IMR-90 (cell line): ENCODE measurements at regions not wholly inside any gene's neighbourhood (a gene's known extent, or its start where the extent isn't known, plus 50 kb on each side); places are given as distances from the start of the nearest gene placed in this dataset.

Source experiments
- ATAC-seq: fragments of 200-7000 bp; cut with Tn5 transposase; 2 replicates; pipeline ENCODE4 v1.9.1; 2020; ENCODE audit warnings: low read depth, mild to moderate bottlenecking, moderate library complexity
- BruUV-seq: library from RNA; stranded (reverse); fragments of 400-500 nt; replicated peaks from 2 replicates; lab custom pipeline; 2021; lab: Mats Ljungman, UMichigan
- CTCF ChIA-PET: fragments of 300-600 bp; formaldehyde crosslinking; extraction: SDS; loops from one replicate; lab custom pipeline; 2021; ENCODE audit warnings: antibody characterized with exemption; lab: Yijun Ruan, JAX
- POLR2A ChIA-PET: fragments of 300-600 bp; sonication (Branson Sonifier 250); formaldehyde crosslinking; loops from one replicate; lab custom pipeline; 2022; ENCODE audit warnings: antibody characterized with exemption; ENCODE audit not compliant: unreplicated experiment; lab: Charles Lee
- DNase-seq: peaks from one replicate; pipeline ENCODE4 v3.0.0; 2013
- H2AFZ ChIP-seq: replicated peaks from 2 replicates; pipeline ENCODE3; 2013; ENCODE audit warnings: low read length, mild to moderate bottlenecking; ENCODE audit not compliant: poor library complexity
- H2AK5ac ChIP-seq: 2 replicates; pipeline ENCODE4 v1.6.1; 2013; ENCODE audit warnings: low read depth, low read length, inconsistent platforms
- H2AK9ac ChIP-seq: replicated peaks from 2 replicates; pipeline ENCODE3; 2013; ENCODE audit warnings: mild to moderate bottlenecking, low read depth, low read length, moderate library complexity; ENCODE audit not compliant: poor library complexity
- H2BK120ac ChIP-seq: 2 replicates; pipeline ENCODE4 v1.6.1; 2013; ENCODE audit warnings: low read depth, low read length, inconsistent platforms
- H2BK15ac ChIP-seq: 3 replicates; pipeline ENCODE4 v1.6.1; 2013; ENCODE audit warnings: low read depth, low read length, inconsistent platforms
- H2BK20ac ChIP-seq: 2 replicates; pipeline ENCODE4 v1.6.1; 2013; ENCODE audit warnings: low read depth, mild to moderate bottlenecking, inconsistent platforms, low read length, moderate library complexity
- H2BK5ac ChIP-seq: 2 replicates; pipeline ENCODE4 v1.6.1; 2013; ENCODE audit warnings: mild to moderate bottlenecking, low read depth, low read length, inconsistent platforms; ENCODE audit not compliant: poor library complexity, severe bottlenecking
- H3K14ac ChIP-seq: replicated peaks from 2 replicates; pipeline ENCODE4 v1.6.1; 2013; ENCODE audit warnings: low read depth, low read length, inconsistent platforms
- H3K18ac ChIP-seq: 2 replicates; pipeline ENCODE4 v1.6.1; 2013; ENCODE audit warnings: low read depth, low read length, control low read depth
- H3K23ac ChIP-seq: 2 replicates; pipeline ENCODE4 v1.6.1; 2013; ENCODE audit warnings: low read depth, low read length, inconsistent platforms
- H3K27ac ChIP-seq: 2 replicates; pipeline ENCODE4 v1.5.1; 2013; ENCODE audit warnings: mild to moderate bottlenecking, control low read depth, low read length; ENCODE audit not compliant: insufficient read depth
- H3K27me3 ChIP-seq: 2 replicates; pipeline ENCODE4 v1.6.1; 2013; ENCODE audit warnings: low read length; ENCODE audit not compliant: control insufficient read depth, insufficient read depth
- H3K36me3 ChIP-seq: 2 replicates; pipeline ENCODE4 v1.6.1; 2013; ENCODE audit warnings: low read length, mixed read lengths; ENCODE audit not compliant: control insufficient read depth, insufficient read depth
- H3K4ac ChIP-seq: 2 replicates; pipeline ENCODE4 v1.6.1; 2013; ENCODE audit warnings: low read depth, low read length, inconsistent platforms
- H3K4me1 ChIP-seq: 2 replicates; pipeline ENCODE4 v1.6.1; 2013; ENCODE audit warnings: low read length, mixed read lengths; ENCODE audit not compliant: control insufficient read depth, insufficient read depth
- H3K4me2 ChIP-seq: 2 replicates; pipeline ENCODE4 v1.6.1; 2013; ENCODE audit warnings: low read depth, mild to moderate bottlenecking, control low read depth, low read length, moderate library complexity
- H3K4me3 ChIP-seq: 2 replicates; pipeline ENCODE4 v1.5.1; 2013; ENCODE audit warnings: low read depth, mild to moderate bottlenecking, control low read depth, low read length, moderate library complexity; ENCODE audit not compliant: insufficient read depth
- H3K56ac ChIP-seq: 2 replicates; pipeline ENCODE4 v1.6.1; 2013; ENCODE audit warnings: low read length, inconsistent platforms; ENCODE audit not compliant: insufficient read depth; ENCODE audit errors: extremely low read depth
- H3K79me1 ChIP-seq, 2 experiments: 2 replicates each; pipeline ENCODE4 v1.6.1; 2013; ENCODE audit warnings: low read length in 2 of 2, inconsistent platforms in 1 of 2, low read depth in 1 of 2
- H3K9ac ChIP-seq: 2 replicates; pipeline ENCODE4 v1.6.1; 2013; ENCODE audit warnings: low read depth, low read length, control low read depth
- H3K9me1 ChIP-seq: 2 replicates; pipeline ENCODE4 v1.6.1; 2013; ENCODE audit warnings: low read length, inconsistent platforms; ENCODE audit not compliant: insufficient read depth
- H3K9me3 ChIP-seq: 2 replicates; pipeline ENCODE4 v1.6.1; 2013; ENCODE audit warnings: low read length; ENCODE audit not compliant: control insufficient read depth, insufficient read depth
- H4K20me1 ChIP-seq: 2 replicates; pipeline ENCODE4 v1.6.1; 2013; ENCODE audit warnings: low read length, inconsistent platforms; ENCODE audit not compliant: insufficient read depth
- H4K5ac ChIP-seq: 2 replicates; pipeline ENCODE4 v1.6.1; 2013; ENCODE audit warnings: mild to moderate bottlenecking, low read depth, low read length, control low read depth
- H4K8ac ChIP-seq, 2 experiments: 2 replicates each; pipeline ENCODE4 v1.6.1; 2013; ENCODE audit warnings: low read depth in 2 of 2, low read length in 2 of 2, control low read depth in 1 of 2, inconsistent platforms in 1 of 2
- H4K91ac ChIP-seq: 2 replicates; pipeline ENCODE4 v1.6.1; 2013; ENCODE audit warnings: low read depth, low read length, inconsistent platforms; ENCODE audit not compliant: insufficient read depth
- CEBPB ChIP-seq: IDR thresholded peaks from 2 replicates; pipeline ENCODE4 v1.6.1; 2012; ENCODE audit warnings: low read depth, low read length, improper control_type of control experiment
- ELK1 ChIP-seq: fragments of 150-350 bp; IDR thresholded peaks from 2 replicates; pipeline ENCODE4 v1.6.1; 2016; ENCODE audit warnings: low read depth, mild to moderate bottlenecking, low read length, moderate library complexity, borderline replicate concordance
- MAFK ChIP-seq: IDR thresholded peaks from 2 replicates; pipeline ENCODE4 v1.6.1; 2012; ENCODE audit warnings: low read depth, low read length, improper control_type of control experiment
- NFE2L2 ChIP-seq: fragments of 150-350 bp; IDR thresholded peaks from 2 replicates; pipeline ENCODE4 v1.6.1; 2016; ENCODE audit warnings: low read depth, mild to moderate bottlenecking, low read length
- SMC3 ChIP-seq: fragments of 150-350 bp; IDR thresholded peaks from 2 replicates; pipeline ENCODE4 v1.6.1; 2016; ENCODE audit warnings: low read depth, mild to moderate bottlenecking, antibody characterized with exemption, low read length, moderate library complexity
- USF2 ChIP-seq: fragments of 150-350 bp; IDR thresholded peaks from 2 replicates; pipeline ENCODE4 v1.6.1; 2017; ENCODE audit warnings: mild to moderate bottlenecking, antibody characterized with exemption, low read length, low read depth
- WGBS, 2 experiments: methylation state at CpG; one replicate each; pipeline versions ENCODE4 v1.1.5 to v1.1.7; 2013; ENCODE audit warnings: missing lambda C conversion rate in 2 of 2; ENCODE audit not compliant: insufficient read length in 1 of 2; ENCODE audit errors: extremely low coverage in 2 of 2; 5-methylcytosine and 5-hydroxymethylcytosine counted together
- dilution Hi-C: fragments of 300-500 bp; cut with HindIII; formaldehyde crosslinking; loops from one replicate; pipeline ENCODE4 v1.14.3; 2018; ENCODE audit warnings: low sequenced_read_pairs; ENCODE audit not compliant: unreplicated experiment
- in situ Hi-C: fragments of 300-500 bp; cut with MboI; formaldehyde crosslinking; loops from 3 replicates; pipeline ENCODE4 v1.14.3; 2019; ENCODE audit warnings: low sequenced_read_pairs, inconsistent platforms, mixed read lengths
- intact Hi-C: fragments of 100-400 bp; cut with micrococcal nuclease; formaldehyde crosslinking; loops from 2 replicates; pipeline ENCODE4 v1.10.0; 2022

- H2BK20ac ChIP-seq = no peak overlapping the region
- POLR2A ChIA-PET = no interaction called here
- H4K8ac ChIP-seq = no peak overlapping the region
- no peak overlapping the region for H2AK5ac ChIP-seq
- no peak overlapping the region for H3K56ac ChIP-seq
- peaks cover 14% of the 10 kb centered on the region for H3K27me3 ChIP-seq
- BruUV-seq = no TSS peak
- no peak overlapping the region for H2BK15ac ChIP-seq
- H3K9me3 ChIP-seq = peaks cover 2% of the 10 kb centered on the region; the same call in 1 of the 2 replicates
- no peaks in the 10 kb centered on the region for H4K20me1 ChIP-seq
- H3K4me1 ChIP-seq = no peaks in the 10 kb centered on the region
- peak; percentile 1 for DNase-seq
- WGBS, 2 experiments = 30% methylated on average over 2 of the region's 14 CpGs; no CpG with 5 or more reads in 1 of the 2 experiments
- in situ Hi-C loops (no loop called here), dilution Hi-C loops (no loop called here), intact Hi-C loops (no loop called here)
- peak overlapping the region; percentile 5 for H2AFZ ChIP-seq
- CTCF ChIA-PET = no interaction called here
- no peak overlapping the region for H2BK120ac ChIP-seq
- H3K4ac ChIP-seq = no peak overlapping the region
- H3K4me3 ChIP-seq = no peak overlapping the region
- H4K5ac ChIP-seq = no peak overlapping the region
- no peak for ATAC-seq
- no peak overlapping the region for H3K9ac ChIP-seq
- H4K91ac ChIP-seq = no peak overlapping the region
- H3K79me1 ChIP-seq = no peaks in the 10 kb centered on the region
- no peak overlapping the region for H3K18ac ChIP-seq
- no peaks in the 10 kb centered on the region for H3K36me3 ChIP-seq
- H3K23ac ChIP-seq = no peak overlapping the region
- no peak overlapping the region for H3K14ac ChIP-seq
- no peak overlapping the region for H2BK5ac ChIP-seq
- TF ChIP-seq NFE2L2 (peak; percentile 25; the same call in 1 of the 2 replicates), CEBPB (no peak), SMC3 (no peak), ELK1 (no peak), USF2 (no peak), MAFK (peak; percentile 76)
- no peak overlapping the region for H2AK9ac ChIP-seq
- no peak overlapping the region; the same call in 1 of the 2 replicates for H3K4me2 ChIP-seq
- no peak overlapping the region for H3K27ac ChIP-seq
- no peaks in the 10 kb centered on the region for H3K9me1 ChIP-seq
Observed at GRCh38 chrX:40434947-40435346, 145.8 kb upstream of the ATP6AP2 start.
